ENCODE measurements at regions not wholly inside any gene's neighbourhood (a gene's known extent, or its start where the extent isn't known, plus 50 kb on each side); places are given as distances from the start of the nearest gene placed in this dataset.

DNA sequence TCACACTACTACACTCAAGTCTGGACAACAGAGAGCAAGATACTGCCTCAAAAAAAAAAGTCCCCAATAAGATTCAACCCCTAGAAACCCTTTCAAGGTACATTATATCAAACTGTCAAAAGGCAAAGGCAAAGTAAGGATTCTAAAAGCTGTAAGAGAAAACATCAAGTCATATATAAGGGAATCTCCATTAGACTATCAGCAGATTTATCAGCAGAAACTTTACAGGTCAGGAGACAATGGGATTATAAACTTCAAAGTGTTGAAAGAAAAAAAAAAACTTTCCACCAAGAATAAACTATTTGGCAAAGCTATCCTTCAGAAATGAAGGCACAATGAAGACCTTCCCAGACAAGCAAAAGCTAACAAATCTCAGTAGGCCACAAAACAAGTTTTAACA lies 63.5 kb upstream of the DMRT1 start:
- Histone ChIP-seq H3K4me3 (no peak overlapping the region), H3K27ac (ENCODE audit: low read depth) (no peak overlapping the region), H4K20me1 (replicated peaks; ENCODE audit: insufficient read depth) (no peaks in the 10 kb centered on the region), H3K4me1 (ENCODE audit: insufficient read depth) (peaks cover 20% of the 10 kb centered on the region), H3K36me3 (ENCODE audit: insufficient read depth) (no peaks in the 10 kb centered on the region; the same call in 1 of the 2 replicates), H3K79me2 (replicated peaks; ENCODE audit: insufficient read depth) (no peaks in the 10 kb centered on the region), H3K4me2 (no peak overlapping the region), H3K27me3 (ENCODE audit: insufficient read depth) (no peaks in the 10 kb centered on the region), H3K9me2 (ENCODE audit: insufficient read depth) (no peaks in the 10 kb centered on the region), H2AFZ (no peak overlapping the region), H3F3A (replicated peaks; ENCODE audit: low read depth) (no peaks in the 10 kb centered on the region)
- peaks cover 24% of the 10 kb centered on the region; the same call in 2 of the 3 replicates for H3K36me3 Mint-ChIP-seq (ENCODE audit: low read depth)
- H3K27me3 Mint-ChIP-seq (ENCODE audit: insufficient read depth, low read depth, poor library complexity): peaks cover 4% of the 10 kb centered on the region
- DNase-seq (ENCODE audit: low spot score): no peak
- no peak overlapping the region for H3K4me3 Mint-ChIP-seq
- no peak overlapping the region for H3K27ac Mint-ChIP-seq
- no peak for ATAC-seq
- H3K4me1 Mint-ChIP-seq: peaks cover 21% of the 10 kb centered on the region
- H3K9me3 Mint-ChIP-seq: peaks cover 29% of the 10 kb centered on the region
- TF ChIP-seq ZNF331 (CRISPR knock-in tag; IDR thresholded peaks at IDR 0.05; ENCODE audit: low read depth) (no peak), JUNB (IDR thresholded peaks at IDR 0.05; ENCODE audit: unreplicated experiment) (no peak), ZNF114 (CRISPR knock-in tag; IDR thresholded peaks at IDR 0.05) (no peak), CREB1 (CRISPR knock-in tag; IDR thresholded peaks at IDR 0.05; ENCODE audit: low read depth) (no peak), STAT1 (IDR thresholded peaks at IDR 0.05; ENCODE audit: unreplicated experiment) (no peak)
- TF ChIP-seq, protein P1, sequence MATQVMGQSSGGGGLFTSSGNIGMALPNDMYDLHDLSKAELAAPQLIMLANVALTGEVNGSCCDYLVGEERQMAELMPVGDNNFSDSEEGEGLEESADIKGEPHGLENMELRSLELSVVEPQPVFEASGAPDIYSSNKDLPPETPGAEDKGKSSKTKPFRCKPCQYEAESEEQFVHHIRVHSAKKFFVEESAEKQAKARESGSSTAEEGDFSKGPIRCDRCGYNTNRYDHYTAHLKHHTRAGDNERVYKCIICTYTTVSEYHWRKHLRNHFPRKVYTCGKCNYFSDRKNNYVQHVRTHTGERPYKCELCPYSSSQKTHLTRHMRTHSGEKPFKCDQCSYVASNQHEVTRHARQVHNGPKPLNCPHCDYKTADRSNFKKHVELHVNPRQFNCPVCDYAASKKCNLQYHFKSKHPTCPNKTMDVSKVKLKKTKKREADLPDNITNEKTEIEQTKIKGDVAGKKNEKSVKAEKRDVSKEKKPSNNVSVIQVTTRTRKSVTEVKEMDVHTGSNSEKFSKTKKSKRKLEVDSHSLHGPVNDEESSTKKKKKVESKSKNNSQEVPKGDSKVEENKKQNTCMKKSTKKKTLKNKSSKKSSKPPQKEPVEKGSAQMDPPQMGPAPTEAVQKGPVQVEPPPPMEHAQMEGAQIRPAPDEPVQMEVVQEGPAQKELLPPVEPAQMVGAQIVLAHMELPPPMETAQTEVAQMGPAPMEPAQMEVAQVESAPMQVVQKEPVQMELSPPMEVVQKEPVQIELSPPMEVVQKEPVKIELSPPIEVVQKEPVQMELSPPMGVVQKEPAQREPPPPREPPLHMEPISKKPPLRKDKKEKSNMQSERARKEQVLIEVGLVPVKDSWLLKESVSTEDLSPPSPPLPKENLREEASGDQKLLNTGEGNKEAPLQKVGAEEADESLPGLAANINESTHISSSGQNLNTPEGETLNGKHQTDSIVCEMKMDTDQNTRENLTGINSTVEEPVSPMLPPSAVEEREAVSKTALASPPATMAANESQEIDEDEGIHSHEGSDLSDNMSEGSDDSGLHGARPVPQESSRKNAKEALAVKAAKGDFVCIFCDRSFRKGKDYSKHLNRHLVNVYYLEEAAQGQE (IDR thresholded peaks at IDR 0.05; ENCODE audit: unreplicated experiment): no peak
- TF ChIP-seq, protein P2, sequence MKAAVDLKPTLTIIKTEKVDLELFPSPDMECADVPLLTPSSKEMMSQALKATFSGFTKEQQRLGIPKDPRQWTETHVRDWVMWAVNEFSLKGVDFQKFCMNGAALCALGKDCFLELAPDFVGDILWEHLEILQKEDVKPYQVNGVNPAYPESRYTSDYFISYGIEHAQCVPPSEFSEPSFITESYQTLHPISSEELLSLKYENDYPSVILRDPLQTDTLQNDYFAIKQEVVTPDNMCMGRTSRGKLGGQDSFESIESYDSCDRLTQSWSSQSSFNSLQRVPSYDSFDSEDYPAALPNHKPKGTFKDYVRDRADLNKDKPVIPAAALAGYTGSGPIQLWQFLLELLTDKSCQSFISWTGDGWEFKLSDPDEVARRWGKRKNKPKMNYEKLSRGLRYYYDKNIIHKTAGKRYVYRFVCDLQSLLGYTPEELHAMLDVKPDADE (IDR thresholded peaks at IDR 0.05): no peak
- TF ChIP-seq, protein P3, sequence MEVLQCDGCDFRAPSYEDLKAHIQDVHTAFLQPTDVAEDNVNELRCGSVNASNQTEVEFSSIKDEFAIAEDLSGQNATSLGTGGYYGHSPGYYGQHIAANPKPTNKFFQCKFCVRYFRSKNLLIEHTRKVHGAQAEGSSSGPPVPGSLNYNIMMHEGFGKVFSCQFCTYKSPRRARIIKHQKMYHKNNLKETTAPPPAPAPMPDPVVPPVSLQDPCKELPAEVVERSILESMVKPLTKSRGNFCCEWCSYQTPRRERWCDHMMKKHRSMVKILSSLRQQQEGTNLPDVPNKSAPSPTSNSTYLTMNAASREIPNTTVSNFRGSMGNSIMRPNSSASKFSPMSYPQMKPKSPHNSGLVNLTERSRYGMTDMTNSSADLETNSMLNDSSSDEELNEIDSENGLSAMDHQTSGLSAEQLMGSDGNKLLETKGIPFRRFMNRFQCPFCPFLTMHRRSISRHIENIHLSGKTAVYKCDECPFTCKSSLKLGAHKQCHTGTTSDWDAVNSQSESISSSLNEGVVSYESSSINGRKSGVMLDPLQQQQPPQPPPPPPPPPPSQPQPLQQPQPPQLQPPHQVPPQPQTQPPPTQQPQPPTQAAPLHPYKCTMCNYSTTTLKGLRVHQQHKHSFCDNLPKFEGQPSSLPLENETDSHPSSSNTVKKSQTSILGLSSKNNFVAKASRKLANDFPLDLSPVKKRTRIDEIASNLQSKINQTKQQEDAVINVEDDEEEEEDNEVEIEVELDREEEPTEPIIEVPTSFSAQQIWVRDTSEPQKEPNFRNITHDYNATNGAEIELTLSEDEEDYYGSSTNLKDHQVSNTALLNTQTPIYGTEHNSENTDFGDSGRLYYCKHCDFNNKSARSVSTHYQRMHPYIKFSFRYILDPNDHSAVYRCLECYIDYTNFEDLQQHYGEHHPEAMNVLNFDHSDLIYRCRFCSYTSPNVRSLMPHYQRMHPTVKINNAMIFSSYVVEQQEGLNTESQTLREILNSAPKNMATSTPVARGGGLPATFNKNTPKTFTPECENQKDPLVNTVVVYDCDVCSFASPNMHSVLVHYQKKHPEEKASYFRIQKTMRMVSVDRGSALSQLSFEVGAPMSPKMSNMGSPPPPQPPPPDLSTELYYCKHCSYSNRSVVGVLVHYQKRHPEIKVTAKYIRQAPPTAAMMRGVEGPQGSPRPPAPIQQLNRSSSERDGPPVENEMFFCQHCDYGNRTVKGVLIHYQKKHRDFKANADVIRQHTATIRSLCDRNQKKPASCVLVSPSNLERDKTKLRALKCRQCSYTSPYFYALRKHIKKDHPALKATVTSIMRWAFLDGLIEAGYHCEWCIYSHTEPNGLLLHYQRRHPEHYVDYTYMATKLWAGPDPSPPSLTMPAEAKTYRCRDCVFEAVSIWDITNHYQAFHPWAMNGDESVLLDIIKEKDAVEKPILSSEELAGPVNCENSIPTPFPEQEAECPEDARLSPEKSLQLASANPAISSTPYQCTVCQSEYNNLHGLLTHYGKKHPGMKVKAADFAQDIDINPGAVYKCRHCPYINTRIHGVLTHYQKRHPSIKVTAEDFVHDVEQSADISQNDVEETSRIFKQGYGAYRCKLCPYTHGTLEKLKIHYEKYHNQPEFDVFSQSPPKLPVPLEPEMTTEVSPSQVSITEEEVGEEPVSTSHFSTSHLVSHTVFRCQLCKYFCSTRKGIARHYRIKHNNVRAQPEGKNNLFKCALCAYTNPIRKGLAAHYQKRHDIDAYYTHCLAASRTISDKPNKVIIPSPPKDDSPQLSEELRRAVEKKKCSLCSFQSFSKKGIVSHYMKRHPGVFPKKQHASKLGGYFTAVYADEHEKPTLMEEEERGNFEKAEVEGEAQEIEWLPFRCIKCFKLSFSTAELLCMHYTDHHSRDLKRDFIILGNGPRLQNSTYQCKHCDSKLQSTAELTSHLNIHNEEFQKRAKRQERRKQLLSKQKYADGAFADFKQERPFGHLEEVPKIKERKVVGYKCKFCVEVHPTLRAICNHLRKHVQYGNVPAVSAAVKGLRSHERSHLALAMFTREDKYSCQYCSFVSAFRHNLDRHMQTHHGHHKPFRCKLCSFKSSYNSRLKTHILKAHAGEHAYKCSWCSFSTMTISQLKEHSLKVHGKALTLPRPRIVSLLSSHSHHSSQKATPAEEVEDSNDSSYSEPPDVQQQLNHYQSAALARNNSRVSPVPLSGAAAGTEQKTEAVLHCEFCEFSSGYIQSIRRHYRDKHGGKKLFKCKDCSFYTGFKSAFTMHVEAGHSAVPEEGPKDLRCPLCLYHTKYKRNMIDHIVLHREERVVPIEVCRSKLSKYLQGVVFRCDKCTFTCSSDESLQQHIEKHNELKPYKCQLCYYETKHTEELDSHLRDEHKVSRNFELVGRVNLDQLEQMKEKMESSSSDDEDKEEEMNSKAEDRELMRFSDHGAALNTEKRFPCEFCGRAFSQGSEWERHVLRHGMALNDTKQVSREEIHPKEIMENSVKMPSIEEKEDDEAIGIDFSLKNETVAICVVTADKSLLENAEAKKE (CRISPR knock-in tag; IDR thresholded peaks at IDR 0.05): no peak

Data from GM23338 (cell line).